ENCODE measurements at regions not wholly inside any gene's neighbourhood (a gene's known extent, or its start where the extent isn't known, plus 50 kb on each side); places are given as distances from the start of the nearest gene placed in this dataset.
"Not testable (repeated sequence)": the region's sequence is repeated elsewhere in the genome, so short reads cannot be mapped to it uniquely, and the experiment has no call there.

GRCh38 chr5:39578887-39579497 is 154.2 kb upstream of the DAB2 start:
- no peak for DNase-seq

DNA sequence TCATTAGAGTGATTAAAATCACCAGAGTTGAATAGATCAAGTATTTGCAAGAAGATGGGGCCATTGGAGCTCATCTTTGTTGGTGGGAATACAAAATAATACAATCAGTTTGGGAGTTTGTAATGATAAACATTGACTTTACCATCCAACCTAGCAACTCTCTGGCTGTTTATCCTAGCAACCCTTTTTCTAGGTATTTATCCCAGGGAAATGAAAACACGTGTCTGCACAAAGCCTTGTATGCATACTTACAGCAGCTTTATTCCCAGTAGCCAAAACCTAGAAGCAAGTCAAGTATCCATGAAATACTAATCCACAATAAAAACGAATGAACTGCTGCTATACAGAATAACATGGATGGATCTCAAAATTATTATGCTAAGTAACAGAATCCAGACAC is 152.7 kb upstream of the DAB2 start:
- no peak for DNase-seq

DNA sequence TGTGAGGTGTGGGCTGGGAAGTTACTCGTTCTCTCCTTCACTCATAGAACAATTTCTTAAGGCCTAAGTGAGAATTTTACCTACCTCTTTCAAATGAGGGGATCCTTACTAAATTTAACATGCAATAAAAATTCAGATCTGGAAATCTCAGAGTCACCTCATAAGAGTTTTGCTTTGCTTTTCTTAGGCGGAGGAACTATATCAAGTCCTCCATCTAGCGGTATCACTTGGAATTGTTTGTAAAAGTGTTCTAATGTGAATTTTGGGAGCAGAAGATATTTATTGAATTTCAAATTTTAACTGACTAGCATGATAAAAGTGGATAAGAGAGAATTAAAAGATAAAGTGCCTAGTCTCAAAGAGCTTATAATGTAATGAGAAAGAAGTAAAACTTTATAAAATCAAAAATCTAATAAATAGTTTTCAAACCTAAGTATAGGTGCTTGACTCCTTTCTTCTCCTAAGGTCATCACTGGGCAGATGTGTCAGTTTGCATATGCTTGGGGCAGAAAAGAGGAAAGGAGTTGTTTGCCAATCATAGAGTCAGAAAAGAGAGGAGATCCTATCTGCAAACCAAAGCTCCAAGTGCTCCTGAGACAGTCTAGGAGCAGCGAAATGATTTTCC is 145.7 kb upstream of the DAB2 start:
- peak; percentile 22 for DNase-seq

GRCh38 chr5:39569857-39570256 is 145.1 kb upstream of the DAB2 start:
- DNase-seq: no peak

- DNase-seq: no peak
Measured at GRCh38 chr5:39566891-39567290, 142.1 kb upstream of the DAB2 start.

- DNase-seq: no peak
Measured at GRCh38 chr5:39566029-39566428, 141.2 kb upstream of the DAB2 start.

- no peak for DNase-seq
Measured at GRCh38 chr5:39561421-39561820, 136.6 kb upstream of the DAB2 start.

DNA sequence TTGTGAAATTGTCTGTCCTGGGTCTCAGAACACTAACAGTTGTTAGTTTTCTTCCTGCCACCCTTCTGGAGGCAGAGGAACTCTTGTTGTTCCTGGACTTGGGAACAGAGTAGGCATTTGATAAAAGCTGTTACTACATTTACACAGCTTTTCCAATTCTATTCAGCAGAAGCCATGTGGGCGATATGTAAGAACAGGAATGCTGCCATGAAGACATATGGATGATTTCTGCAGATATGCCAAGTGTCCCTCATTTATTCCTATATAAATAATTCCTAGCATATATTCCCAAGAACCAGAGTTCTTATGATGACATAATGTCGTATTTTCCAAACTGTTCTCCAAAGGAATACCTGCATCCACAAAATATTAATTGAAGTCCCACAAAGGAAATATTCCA is 135.9 kb upstream of the DAB2 start:
- no peak for DNase-seq

- no peak for DNase-seq
Measured at GRCh38 chr5:39559923-39560322, 135.1 kb upstream of the DAB2 start.

GRCh38 chr5:39558541-39558940 is 133.8 kb upstream of the DAB2 start:
- no peak for DNase-seq

- no peak for DNase-seq
Measured at GRCh38 chr5:39555788-39556187, 131.0 kb upstream of the DAB2 start.

GRCh38 chr5:39547553-39548154 is 122.9 kb upstream of the DAB2 start:
- DNase-seq: peak; percentile 37

DNA sequence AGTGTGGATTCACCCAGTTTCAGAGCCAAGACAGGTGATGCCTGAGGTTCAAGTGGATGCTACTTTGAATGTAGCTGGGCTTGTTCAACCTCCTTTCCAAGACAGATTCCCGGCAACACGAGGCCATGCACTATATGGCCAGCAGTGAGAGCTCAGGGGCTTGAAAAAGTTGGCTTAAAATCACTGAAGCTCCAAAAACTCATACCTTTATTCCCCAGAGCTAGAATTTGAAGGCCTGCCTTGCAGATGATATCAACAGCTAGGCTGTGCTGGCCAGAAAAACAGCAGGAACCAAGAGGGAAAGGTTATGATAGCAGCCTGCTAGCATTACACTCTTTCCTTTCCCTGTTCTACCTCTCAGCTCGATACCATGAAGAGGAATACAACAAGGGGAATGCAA is 120.2 kb upstream of the DAB2 start:
- no peak for DNase-seq

DNA sequence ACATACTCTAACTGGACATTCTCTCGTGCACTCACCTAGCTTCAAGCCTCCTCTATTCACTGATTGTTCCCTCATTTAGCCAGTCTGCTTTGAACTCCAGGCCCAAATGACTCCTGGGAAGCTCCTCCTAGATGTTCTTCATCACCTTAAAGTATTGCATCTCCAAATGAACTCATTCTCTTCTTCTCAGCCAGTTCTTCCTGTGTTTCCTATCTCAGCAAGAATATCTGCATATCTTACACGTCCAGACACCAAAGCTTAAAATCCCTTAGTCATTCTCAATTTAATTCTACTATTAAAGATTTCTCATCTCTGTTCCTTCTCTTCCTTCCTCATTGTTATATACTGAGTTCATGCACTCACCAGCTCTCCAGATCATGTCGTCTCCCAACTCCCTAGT is 118.6 kb upstream of the DAB2 start:
- DNase-seq: no peak

- DNase-seq: no peak
Measured at GRCh38 chr5:39542511-39543285, 117.9 kb upstream of the DAB2 start.

- DNase-seq: no peak
Measured at GRCh38 chr5:39541920-39542319, 117.1 kb upstream of the DAB2 start.

DNA sequence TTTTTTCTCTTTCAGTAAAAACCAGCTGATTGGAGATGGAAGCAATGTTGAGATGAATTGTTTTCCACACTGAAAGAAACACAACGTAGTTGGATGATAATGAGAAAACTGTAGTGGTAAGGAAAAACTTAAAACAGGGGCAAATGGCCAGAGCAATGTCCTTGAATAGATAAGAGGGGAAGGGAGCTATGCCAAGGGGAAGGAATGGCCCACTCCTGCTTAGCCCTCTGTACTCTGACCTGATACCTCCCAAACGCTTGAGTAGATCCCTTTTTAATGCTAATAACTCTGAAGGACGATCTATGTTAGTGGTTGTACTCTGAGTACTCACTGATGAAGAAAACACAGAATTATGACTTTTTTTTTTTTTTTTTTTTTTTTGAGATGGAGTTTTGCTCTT is 114.7 kb upstream of the DAB2 start:
- DNase-seq: no peak

GRCh38 chr5:39534690-39535089 is 109.9 kb upstream of the DAB2 start:
- DNase-seq: no peak

DNA sequence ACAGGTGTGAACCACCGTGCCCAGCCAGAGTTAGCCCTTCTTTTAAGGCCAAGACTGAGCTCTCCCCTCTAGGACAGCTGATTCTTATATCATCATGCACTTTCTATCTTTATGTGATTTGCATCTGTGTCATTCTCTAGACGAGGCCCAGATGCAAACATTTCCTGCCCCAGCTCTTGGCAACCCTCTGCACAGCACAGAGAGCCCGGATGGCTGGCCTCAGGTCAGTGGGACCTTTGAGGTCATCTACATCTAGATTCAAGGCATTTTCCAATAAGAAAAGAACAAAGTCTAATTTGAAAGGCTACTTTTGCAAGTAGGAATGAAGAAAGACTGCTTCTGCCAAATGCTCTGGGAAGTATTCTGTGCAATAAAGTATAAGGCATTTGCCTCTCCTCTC is 109.0 kb upstream of the DAB2 start:
- DNase-seq: no peak

- DNase-seq: no peak
Measured at GRCh38 chr5:39532511-39532910, 107.7 kb upstream of the DAB2 start.

- no peak for DNase-seq
Measured at GRCh38 chr5:39531306-39531705, 106.5 kb upstream of the DAB2 start.

GRCh38 chr5:39526914-39527477 is 102.2 kb upstream of the DAB2 start:
- no peak for DNase-seq

- DNase-seq: not testable (repeated sequence)
Measured at GRCh38 chr5:39525781-39526180, 101.0 kb upstream of the DAB2 start.

DNA sequence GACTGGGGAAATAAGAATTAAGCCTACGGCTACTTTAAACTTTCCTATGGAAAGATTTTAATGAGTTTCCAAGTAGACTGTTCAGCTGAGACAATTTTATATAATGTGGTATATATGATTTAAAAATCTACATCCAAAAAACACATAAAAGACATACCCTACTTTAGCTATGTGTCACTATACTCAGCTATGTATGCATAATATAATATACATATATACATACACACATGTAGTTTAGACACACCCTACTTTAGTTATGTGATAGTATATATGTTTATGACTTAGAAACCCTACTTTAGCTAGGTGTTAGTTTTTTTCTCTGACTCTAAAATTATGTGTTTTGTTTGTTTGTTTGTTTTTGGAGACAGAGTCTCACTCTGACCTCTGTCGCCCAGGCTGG is 100.5 kb upstream of the DAB2 start:
- DNase-seq: no peak
